GM12872 (cell line): ENCODE measurements at regions not wholly inside any gene's neighbourhood (a gene's known extent, or its start where the extent isn't known, plus 50 kb on each side); places are given as distances from the start of the nearest gene placed in this dataset.

Source experiments
- CTCF ChIP-seq: IDR thresholded peaks from 3 replicates; pipeline ENCODE4 v1.5.1; 2011; ENCODE audit warnings: low read depth, mild to moderate bottlenecking, low read length, moderate library complexity; ENCODE audit not compliant: insufficient read depth

DNA sequence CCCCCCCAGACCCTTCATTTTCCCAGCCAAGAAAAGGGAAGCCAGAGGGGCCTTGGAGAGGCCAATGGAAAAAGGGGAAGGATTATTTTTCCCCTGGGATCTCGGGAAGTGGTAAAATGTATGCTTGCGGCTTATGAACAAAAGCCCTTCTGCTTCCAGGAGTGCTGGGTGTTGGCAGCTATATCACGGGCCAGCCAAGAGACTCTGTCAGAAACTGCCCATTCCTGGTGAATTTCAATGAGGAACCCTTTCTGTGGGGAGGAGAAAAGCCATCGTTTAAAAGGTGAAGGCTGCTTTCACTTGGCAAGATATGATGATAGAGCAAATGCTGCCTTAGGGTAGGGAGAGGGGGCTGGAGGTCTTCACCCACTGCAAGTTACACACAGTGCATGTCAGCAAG lies 69.7 kb upstream of the ZC3H12A start:
- TF ChIP-seq CTCF: no peak

DNA sequence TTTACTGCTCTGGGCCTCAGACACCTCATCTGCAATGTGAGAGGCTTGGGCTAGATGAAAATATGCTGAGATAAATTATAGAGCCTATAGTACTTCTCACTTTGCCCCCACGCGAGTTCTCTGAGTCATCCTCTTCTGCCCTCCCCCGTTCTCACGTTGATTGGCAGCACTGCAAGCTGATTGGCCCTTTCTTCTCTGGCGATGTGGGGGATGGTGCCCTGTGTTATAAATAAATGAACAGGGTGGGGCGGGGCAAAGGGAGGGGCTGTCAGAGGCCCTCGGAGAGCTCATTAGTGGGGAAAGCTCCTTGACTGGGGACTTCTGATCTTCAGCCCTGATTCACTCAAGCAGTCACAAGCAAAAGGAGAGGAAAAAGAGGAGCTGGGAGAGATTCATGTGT lies 64.3 kb upstream of the ZC3H12A start:
- no peak for TF ChIP-seq CTCF

GRCh38 chr1:37410815-37411214 lies 63.6 kb upstream of the ZC3H12A start:
- TF ChIP-seq CTCF: no peak

- no peak for TF ChIP-seq CTCF
These were observed 58.7 kb upstream of the ZC3H12A start for GRCh38 chr1:37415611-37416244.

GRCh38 chr1:37420456-37420855 lies 53.9 kb upstream of the ZC3H12A start:
- no peak for TF ChIP-seq CTCF

GRCh38 chr1:37423810-37424209 lies 50.6 kb upstream of the ZC3H12A start:
- no peak for TF ChIP-seq CTCF

DNA sequence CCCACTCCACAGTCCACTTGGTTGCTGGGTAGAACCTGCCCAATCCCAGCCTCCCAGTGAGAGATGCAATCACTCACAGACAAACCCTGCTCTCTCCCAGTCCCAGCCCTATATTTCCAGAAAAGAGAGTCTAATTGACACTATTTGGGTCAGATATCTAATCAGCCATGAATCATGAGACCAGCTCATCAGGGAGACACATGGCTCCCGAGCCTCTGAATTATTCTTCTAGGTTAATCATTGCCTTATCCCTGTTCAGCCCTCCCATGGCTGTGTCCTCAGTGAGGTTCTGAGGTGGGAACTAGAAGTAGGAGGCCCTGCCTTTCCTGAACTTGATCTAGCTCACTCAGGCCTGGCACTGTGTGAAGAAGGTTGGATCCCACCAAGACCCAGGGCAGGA lies 49.9 kb upstream of the ZC3H12A start:
- no peak for TF ChIP-seq CTCF
